Stimulated activated memory B cell treated with anti-CD40 and anti-IgM and Interleukin-4, amounts not matched to agents 10 μg/mL and 1 μg/mL and 100 μg/mL, for 72 hours (primary cell): ENCODE measurements at regions not wholly inside any gene's neighbourhood (a gene's known extent, or its start where the extent isn't known, plus 50 kb on each side); places are given as distances from the start of the nearest gene placed in this dataset.

ENCODE experiments used
- ATAC-seq: fragments of 150-1000 bp; cut with Tn5 transposase; 2 replicates; pipeline ENCODE4 v1.10.0; 2021
- H3K27ac Mint-ChIP-seq: one replicate; pipeline ENCODE4 v1.8.0; 2022; ENCODE audit warnings: mild to moderate bottlenecking, mixed read lengths
- H3K27me3 Mint-ChIP-seq: one replicate; pipeline ENCODE4 v1.8.0; 2022; ENCODE audit warnings: mixed read lengths
- H3K36me3 Mint-ChIP-seq: one replicate; pipeline ENCODE4 v1.8.0; 2022; ENCODE audit warnings: mixed read lengths
- H3K4me1 Mint-ChIP-seq: one replicate; pipeline ENCODE4 v1.8.0; 2022; ENCODE audit warnings: mixed read lengths
- H3K4me3 Mint-ChIP-seq: one replicate; pipeline ENCODE4 v1.8.0; 2022; ENCODE audit warnings: mild to moderate bottlenecking, moderate library complexity, mixed read lengths
- H3K9me3 Mint-ChIP-seq: one replicate; pipeline ENCODE4 v1.8.0; 2022; ENCODE audit warnings: mixed read lengths

DNA sequence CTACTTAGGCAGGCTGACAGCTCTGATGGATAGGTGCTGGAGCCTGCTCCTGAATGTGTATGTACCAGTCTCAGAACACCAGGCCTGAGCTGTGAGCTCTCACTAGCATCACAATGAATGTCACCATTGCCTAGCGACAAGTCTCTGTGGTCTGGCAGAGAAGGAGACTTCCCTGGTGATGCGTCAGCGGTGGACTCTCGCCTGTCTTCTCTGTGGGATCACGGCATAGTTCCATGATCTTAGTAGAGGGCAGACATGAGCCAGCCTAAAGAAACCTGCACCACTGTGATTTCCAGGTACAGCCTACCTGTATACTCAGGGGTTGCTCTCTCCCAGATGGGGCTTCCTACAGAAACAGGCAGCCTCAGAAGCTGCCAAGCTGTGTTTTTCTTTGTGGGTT lies 699.2 kb upstream of the TSPY4 start:
- no peaks in the 10 kb centered on the region for H3K27me3 Mint-ChIP-seq
- H3K4me1 Mint-ChIP-seq: peaks cover 8% of the 10 kb centered on the region
- no peak overlapping the region for H3K4me3 Mint-ChIP-seq
- no peaks in the 10 kb centered on the region for H3K36me3 Mint-ChIP-seq
- no peak for ATAC-seq
- no peak overlapping the region for H3K27ac Mint-ChIP-seq
- H3K9me3 Mint-ChIP-seq: peaks cover 5% of the 10 kb centered on the region

DNA sequence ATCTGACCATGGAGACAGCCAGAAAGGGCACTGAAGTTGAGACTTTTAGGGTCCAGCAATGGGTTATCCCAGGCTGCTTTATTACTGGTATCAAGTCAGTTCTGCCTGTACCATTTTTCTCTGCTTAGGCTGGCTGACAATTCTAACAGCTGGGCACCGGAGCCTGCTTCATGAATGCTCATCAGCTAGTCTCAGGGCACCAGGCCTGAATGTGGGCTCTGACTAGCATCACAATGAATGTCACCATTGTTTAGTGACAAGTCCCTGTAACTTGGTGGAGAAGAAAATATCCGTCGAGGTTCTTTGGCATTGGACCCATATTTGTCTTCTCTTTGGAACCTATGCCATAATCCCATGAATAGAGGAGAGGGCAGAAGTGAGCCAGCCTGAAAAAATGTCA lies 692.3 kb upstream of the TSPY4 start:
- H3K27me3 Mint-ChIP-seq: no peaks in the 10 kb centered on the region
- H3K9me3 Mint-ChIP-seq: no peaks in the 10 kb centered on the region
- ATAC-seq: no peak
- H3K4me1 Mint-ChIP-seq: no peaks in the 10 kb centered on the region
- H3K4me3 Mint-ChIP-seq: no peak overlapping the region
- H3K36me3 Mint-ChIP-seq: no peaks in the 10 kb centered on the region
- H3K27ac Mint-ChIP-seq: no peak overlapping the region

DNA sequence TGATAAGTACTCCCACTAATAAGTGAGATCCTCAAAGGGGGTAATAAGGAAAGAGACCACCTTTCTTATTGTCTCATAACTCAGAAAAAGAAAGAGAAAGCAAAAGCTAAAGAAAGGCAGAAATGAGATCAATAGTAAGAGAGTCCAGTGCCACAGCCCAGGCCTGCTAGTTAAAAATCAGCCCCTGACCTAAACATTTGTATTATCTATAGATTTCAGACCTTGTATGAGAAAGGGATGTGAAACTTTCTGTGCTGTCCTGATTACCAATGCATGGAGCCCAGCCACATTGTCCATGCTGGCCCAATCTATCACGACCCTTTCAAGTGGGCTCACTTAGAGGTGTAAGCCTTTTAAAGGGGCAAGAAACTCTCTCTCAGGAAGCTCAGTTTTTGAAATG lies 684.8 kb upstream of the TSPY4 start:
- no peak for ATAC-seq
- Mint-ChIP-seq H3K9me3 (no peaks in the 10 kb centered on the region), H3K27ac (no peak overlapping the region), H3K36me3 (no peaks in the 10 kb centered on the region), H3K4me1 (no peaks in the 10 kb centered on the region), H3K27me3 (no peaks in the 10 kb centered on the region), H3K4me3 (no peak overlapping the region)

DNA sequence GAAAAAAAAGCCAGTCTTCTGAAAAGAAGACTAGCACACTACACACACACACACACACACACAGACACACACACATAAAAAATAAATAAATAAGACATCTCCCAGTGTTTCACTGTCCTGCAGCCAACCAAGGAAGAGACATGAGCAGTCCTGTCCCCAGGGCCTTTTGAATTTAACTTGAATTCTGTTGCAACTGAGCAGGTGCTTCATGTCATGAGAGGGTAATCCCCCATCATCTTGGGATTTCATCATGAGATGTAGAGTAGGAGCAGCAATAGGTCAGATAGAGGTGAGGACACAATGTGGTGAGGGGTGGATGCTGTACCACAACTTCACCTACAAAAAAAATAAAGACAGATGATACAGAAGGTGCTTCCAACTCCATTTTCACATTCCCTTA lies 682.2 kb upstream of the TSPY4 start:
- Mint-ChIP-seq H3K27me3 (no peaks in the 10 kb centered on the region), H3K4me1 (no peaks in the 10 kb centered on the region), H3K4me3 (no peak overlapping the region), H3K9me3 (no peaks in the 10 kb centered on the region), H3K27ac (no peak overlapping the region), H3K36me3 (no peaks in the 10 kb centered on the region)
- ATAC-seq: no peak

DNA sequence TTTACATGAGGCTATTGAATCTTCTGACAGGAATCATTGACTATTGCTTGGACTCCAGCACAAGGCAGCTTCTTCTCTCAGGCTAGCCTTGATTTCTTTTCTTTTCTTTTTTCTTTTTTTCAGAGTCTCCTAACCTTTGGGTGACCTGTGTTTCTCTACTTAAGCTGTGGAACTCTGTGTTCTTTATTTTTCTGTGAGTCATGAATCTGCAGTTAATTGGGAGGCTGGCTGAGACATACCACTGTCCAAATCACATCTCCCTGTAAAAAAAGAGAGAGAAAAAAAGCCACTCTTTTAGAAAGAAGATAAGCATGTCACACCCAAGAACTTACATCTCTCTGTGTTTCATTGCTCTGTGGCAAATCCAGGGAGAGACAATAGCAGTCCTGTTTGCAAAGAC lies 681.2 kb upstream of the TSPY4 start:
- H3K9me3 Mint-ChIP-seq: no peaks in the 10 kb centered on the region
- ATAC-seq: no peak
- H3K4me3 Mint-ChIP-seq: no peak overlapping the region
- H3K27me3 Mint-ChIP-seq: no peaks in the 10 kb centered on the region
- no peak overlapping the region for H3K27ac Mint-ChIP-seq
- H3K36me3 Mint-ChIP-seq: no peaks in the 10 kb centered on the region
- no peaks in the 10 kb centered on the region for H3K4me1 Mint-ChIP-seq

- ATAC-seq: no peak
- Mint-ChIP-seq H3K27ac (no peak overlapping the region), H3K4me3 (no peak overlapping the region), H3K36me3 (no peaks in the 10 kb centered on the region), H3K4me1 (no peaks in the 10 kb centered on the region), H3K9me3 (no peaks in the 10 kb centered on the region), H3K27me3 (no peaks in the 10 kb centered on the region)
These were observed 680.7 kb upstream of the TSPY4 start for GRCh38 chrY:8656515-8656914.

- Mint-ChIP-seq H3K27me3 (no peaks in the 10 kb centered on the region), H3K36me3 (no peaks in the 10 kb centered on the region)
These were observed 677.5 kb upstream of the TSPY4 start for GRCh38 chrY:8659721-8660120.

DNA sequence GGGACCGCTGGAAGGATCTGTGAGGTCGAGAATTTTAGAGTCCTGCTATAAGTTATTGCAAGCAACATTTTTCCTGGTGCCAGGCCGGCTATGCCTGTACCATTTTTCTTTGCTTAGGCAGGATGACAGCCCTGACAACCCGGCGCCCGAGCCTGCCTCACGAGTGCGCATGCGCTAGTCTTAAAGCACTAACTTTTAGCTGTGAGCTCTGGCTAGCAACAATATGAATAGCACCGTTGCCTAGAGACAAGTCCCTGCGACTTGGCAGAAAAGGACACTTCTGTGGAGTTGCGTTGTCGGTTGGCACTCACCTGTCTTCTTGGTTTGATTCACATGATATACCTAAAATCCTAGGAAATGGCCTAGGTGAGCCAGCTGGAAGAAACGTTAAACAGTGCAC lies 663.4 kb upstream of the TSPY4 start:
- H3K27ac Mint-ChIP-seq: no peak overlapping the region
- no peak for ATAC-seq
- H3K9me3 Mint-ChIP-seq: no peaks in the 10 kb centered on the region
- H3K4me3 Mint-ChIP-seq: no peak overlapping the region
- H3K27me3 Mint-ChIP-seq: no peaks in the 10 kb centered on the region
- no peaks in the 10 kb centered on the region for H3K36me3 Mint-ChIP-seq
- no peaks in the 10 kb centered on the region for H3K4me1 Mint-ChIP-seq

More at GRCh38 chrY:8659721-8660120, 677.5 kb upstream of the TSPY4 start:
- no peak overlapping the region for H3K27ac Mint-ChIP-seq
- H3K9me3 Mint-ChIP-seq: no peaks in the 10 kb centered on the region
- no peak overlapping the region for H3K4me3 Mint-ChIP-seq
- H3K4me1 Mint-ChIP-seq: no peaks in the 10 kb centered on the region
- ATAC-seq: no peak

GRCh38 chrY:8677336-8677935 lies 659.8 kb upstream of the TSPY4 start:
- no peaks in the 10 kb centered on the region for H3K9me3 Mint-ChIP-seq
- no peaks in the 10 kb centered on the region for H3K36me3 Mint-ChIP-seq
- ATAC-seq: no peak

DNA sequence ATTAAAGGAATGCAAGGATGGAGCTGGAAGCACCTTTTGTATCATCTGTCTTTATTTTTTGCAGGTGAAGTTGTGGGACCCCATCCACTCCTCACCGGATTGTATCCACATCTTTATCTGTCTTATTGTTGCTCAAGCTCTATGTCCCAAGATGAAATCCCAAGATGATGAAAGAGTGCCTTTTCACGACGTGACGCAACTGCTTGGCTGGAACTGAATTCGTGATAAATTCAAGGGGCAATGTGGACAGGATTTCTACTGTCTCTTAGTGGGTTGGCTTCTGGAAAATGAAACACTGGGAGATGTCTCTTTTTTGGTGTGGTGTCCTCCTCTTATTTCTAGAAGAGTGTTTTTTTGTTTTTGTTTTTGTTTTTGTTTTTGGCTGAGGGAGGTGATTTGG lies 650.1 kb upstream of the TSPY4 start:
- Mint-ChIP-seq H3K4me1 (no peaks in the 10 kb centered on the region), H3K9me3 (no peaks in the 10 kb centered on the region), H3K4me3 (no peak overlapping the region), H3K27me3 (no peaks in the 10 kb centered on the region), H3K27ac (no peak overlapping the region), H3K36me3 (no peaks in the 10 kb centered on the region)
- ATAC-seq: no peak

More at GRCh38 chrY:8677336-8677935, 659.8 kb upstream of the TSPY4 start:
- Mint-ChIP-seq H3K4me3 (no peak overlapping the region), H3K27me3 (no peaks in the 10 kb centered on the region), H3K4me1 (no peaks in the 10 kb centered on the region), H3K27ac (no peak overlapping the region)

GRCh38 chrY:8690901-8691685 lies 646.2 kb upstream of the TSPY4 start:
- no peaks in the 10 kb centered on the region for H3K9me3 Mint-ChIP-seq
- no peaks in the 10 kb centered on the region for H3K4me1 Mint-ChIP-seq
- H3K4me3 Mint-ChIP-seq: no peak overlapping the region
- no peak for ATAC-seq
- H3K36me3 Mint-ChIP-seq: no peaks in the 10 kb centered on the region
- H3K27me3 Mint-ChIP-seq: no peaks in the 10 kb centered on the region
- H3K27ac Mint-ChIP-seq: no peak overlapping the region

DNA sequence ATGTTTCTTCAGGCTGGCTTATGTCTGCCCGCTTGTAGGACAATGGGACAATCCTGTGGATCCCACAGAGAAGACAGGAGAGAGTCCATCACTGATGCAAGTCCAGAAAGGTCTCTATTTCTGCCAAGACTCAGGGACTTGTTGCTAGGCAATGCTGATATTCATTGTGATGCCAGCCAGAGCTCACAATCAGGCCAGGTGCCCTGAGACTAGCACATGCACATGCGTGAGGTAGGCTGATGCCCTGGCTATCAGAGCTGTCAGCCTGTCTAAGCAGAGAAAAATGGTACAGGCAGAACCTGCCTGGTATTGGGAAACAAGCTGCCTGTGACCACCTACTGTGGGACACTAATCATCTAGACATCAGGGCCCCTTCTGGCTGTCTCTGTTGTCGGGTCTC lies 638.7 kb upstream of the TSPY4 start:
- no peaks in the 10 kb centered on the region for H3K36me3 Mint-ChIP-seq
- no peak for ATAC-seq
- H3K4me1 Mint-ChIP-seq: no peaks in the 10 kb centered on the region
- no peak overlapping the region for H3K27ac Mint-ChIP-seq
- no peak overlapping the region for H3K4me3 Mint-ChIP-seq
- no peaks in the 10 kb centered on the region for H3K27me3 Mint-ChIP-seq
- no peaks in the 10 kb centered on the region for H3K9me3 Mint-ChIP-seq

- Mint-ChIP-seq H3K4me1 (no peaks in the 10 kb centered on the region), H3K27ac (no peak overlapping the region), H3K4me3 (no peak overlapping the region), H3K36me3 (no peaks in the 10 kb centered on the region), H3K9me3 (no peaks in the 10 kb centered on the region), H3K27me3 (no peaks in the 10 kb centered on the region)
- ATAC-seq: no peak
These were observed 631.5 kb upstream of the TSPY4 start for GRCh38 chrY:8705636-8706300.

GRCh38 chrY:8712296-8712695 lies 625.0 kb upstream of the TSPY4 start:
- Mint-ChIP-seq H3K27ac (no peak overlapping the region), H3K4me1 (no peaks in the 10 kb centered on the region)

GRCh38 chrY:8715226-8715625 lies 622.0 kb upstream of the TSPY4 start:
- ATAC-seq: no peak
- H3K36me3 Mint-ChIP-seq: no peaks in the 10 kb centered on the region
- H3K27ac Mint-ChIP-seq: no peak overlapping the region
- H3K4me3 Mint-ChIP-seq: no peak overlapping the region
- H3K9me3 Mint-ChIP-seq: no peaks in the 10 kb centered on the region
- no peaks in the 10 kb centered on the region for H3K4me1 Mint-ChIP-seq
- H3K27me3 Mint-ChIP-seq: no peaks in the 10 kb centered on the region

More at GRCh38 chrY:8712296-8712695, 625.0 kb upstream of the TSPY4 start:
- H3K36me3 Mint-ChIP-seq: no peaks in the 10 kb centered on the region
- H3K9me3 Mint-ChIP-seq: no peaks in the 10 kb centered on the region
- H3K27me3 Mint-ChIP-seq: no peaks in the 10 kb centered on the region
- H3K4me3 Mint-ChIP-seq: no peak overlapping the region
- no peak for ATAC-seq

- Mint-ChIP-seq H3K4me3 (no peak overlapping the region), H3K9me3 (no peaks in the 10 kb centered on the region), H3K27me3 (no peaks in the 10 kb centered on the region), H3K36me3 (no peaks in the 10 kb centered on the region), H3K4me1 (no peaks in the 10 kb centered on the region), H3K27ac (no peak overlapping the region)
- ATAC-seq: no peak
These were observed 610.6 kb upstream of the TSPY4 start for GRCh38 chrY:8726616-8727015.
